Astrocyte of the cerebellum (primary cell): ENCODE measurements at regions not wholly inside any gene's neighbourhood (a gene's known extent, or its start where the extent isn't known, plus 50 kb on each side); places are given as distances from the start of the nearest gene placed in this dataset.

Experiments
- DNase-seq: peaks from one replicate; pipeline ENCODE4 v3.0.0-alpha.2; 2011; ENCODE audit warnings: low read depth
- H3K4me3 ChIP-seq: 2 replicates; pipeline ENCODE4 v1.5.1; 2011; ENCODE audit warnings: mild to moderate bottlenecking, low read depth, low read length, moderate library complexity
- in situ Hi-C: cut with HindIII; loops from 2 replicates; pipeline ENCODE4 v1.10.0; 2017; ENCODE audit warnings: low sequenced_read_pairs
- TF ChIP-seq, protein P1 (sequence below): IDR thresholded peaks from 2 replicates; pipeline ENCODE4 v1.5.1; 2012; ENCODE audit warnings: low read length, low read depth, moderate library complexity, mild to moderate bottlenecking; ENCODE audit errors: missing control alignments

GRCh38 chrX:98071331-98071730 is 1187.6 kb downstream of the RPA4 start:
- DNase-seq, result no peak
- TF ChIP-seq, protein P1, sequence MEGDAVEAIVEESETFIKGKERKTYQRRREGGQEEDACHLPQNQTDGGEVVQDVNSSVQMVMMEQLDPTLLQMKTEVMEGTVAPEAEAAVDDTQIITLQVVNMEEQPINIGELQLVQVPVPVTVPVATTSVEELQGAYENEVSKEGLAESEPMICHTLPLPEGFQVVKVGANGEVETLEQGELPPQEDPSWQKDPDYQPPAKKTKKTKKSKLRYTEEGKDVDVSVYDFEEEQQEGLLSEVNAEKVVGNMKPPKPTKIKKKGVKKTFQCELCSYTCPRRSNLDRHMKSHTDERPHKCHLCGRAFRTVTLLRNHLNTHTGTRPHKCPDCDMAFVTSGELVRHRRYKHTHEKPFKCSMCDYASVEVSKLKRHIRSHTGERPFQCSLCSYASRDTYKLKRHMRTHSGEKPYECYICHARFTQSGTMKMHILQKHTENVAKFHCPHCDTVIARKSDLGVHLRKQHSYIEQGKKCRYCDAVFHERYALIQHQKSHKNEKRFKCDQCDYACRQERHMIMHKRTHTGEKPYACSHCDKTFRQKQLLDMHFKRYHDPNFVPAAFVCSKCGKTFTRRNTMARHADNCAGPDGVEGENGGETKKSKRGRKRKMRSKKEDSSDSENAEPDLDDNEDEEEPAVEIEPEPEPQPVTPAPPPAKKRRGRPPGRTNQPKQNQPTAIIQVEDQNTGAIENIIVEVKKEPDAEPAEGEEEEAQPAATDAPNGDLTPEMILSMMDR, result no peak
- no peak overlapping the region for H3K4me3 ChIP-seq
- in situ Hi-C loops, result no loop called here

- in situ Hi-C loops, result no loop called here
- H3K4me3 ChIP-seq, result no peak overlapping the region
- TF ChIP-seq, protein P1, result no peak
- no peak for DNase-seq
These were observed 1193.7 kb downstream of the RPA4 start for GRCh38 chrX:98077440-98077839.

DNA sequence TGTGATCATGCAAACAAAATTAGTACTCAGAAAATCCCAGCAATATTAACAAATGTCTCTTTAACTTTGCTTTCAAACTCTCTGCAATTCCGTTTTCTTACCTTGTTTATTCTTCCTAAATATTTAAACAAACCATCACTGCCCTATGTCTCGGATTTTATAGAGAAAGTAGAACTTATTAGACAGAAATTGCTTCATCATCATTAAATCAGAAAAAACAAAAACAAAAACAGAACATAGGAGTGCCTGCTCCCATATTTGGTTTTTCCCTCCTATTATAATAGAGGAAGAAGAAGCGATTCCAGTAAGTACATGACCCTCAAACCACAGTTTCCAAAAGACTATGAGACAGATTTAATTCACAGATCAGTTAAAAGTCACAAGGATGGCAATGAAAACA is 1228.0 kb downstream of the RPA4 start:
- TF ChIP-seq, protein P1, result no peak
- no peak overlapping the region for H3K4me3 ChIP-seq
- DNase-seq, result no peak
- in situ Hi-C loops, result no loop called here

DNA sequence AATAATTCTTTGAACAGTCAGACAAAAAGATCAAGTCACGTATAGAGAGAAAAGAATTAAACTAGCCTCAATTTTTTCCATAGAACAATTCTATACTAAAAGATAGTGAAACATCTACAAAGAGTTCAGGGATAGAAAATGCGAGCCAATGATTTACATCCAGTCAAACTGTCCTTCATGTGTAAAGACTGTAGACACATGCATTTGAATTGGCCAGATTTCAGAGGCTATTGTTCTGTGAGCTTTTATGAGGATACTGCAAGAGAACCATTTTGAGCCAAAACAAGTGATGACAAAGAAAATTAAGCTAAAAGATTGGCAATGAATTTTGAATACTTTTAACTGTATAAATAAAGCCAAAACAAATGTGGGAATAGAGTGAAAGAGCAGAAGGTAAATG is 1230.3 kb downstream of the RPA4 start:
- no peak overlapping the region for H3K4me3 ChIP-seq
- TF ChIP-seq, protein P1, result no peak
- DNase-seq, result no peak
- in situ Hi-C loops, result no loop called here

DNA sequence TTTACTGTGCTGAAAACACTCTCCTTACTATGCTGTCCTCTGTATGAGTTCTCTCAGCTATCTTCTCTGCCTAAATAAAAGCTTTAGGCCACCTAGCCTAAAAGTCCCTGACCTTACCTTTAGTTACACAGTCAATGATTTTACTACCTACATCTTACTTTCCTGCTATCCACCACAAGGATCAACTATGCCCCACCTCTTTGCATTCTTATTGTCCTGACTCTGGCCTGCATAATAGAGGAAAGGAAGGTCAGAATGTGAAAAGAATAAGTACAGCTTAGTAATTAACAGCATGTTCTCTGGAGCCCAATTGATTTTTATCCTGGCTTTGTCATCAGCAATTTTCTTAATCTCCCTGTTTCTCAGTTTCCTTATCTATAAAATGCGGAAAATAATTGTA is 1257.8 kb downstream of the RPA4 start:
- H3K4me3 ChIP-seq, result no peak overlapping the region
- in situ Hi-C loops, result no loop called here
- TF ChIP-seq, protein P1, result no peak
- no peak for DNase-seq

DNA sequence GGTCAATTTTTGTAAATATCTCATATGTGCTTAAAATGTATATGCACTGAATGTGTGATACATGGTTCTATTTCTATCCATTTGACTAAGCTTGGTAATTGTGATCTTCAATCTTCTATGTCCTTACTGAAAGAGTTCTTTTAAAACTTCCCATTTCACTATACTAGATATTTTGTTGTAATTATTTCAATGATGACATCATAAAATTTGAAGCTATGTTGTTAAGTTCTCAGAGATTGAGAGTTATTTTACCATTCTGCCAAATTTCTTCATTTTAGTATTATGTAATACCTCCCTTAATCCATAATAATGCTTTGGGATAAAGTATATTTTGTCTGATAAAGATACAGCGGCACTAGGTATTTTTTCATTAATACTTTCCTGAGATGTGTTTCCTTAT is 1307.3 kb downstream of the RPA4 start:
- no peak for DNase-seq
- H3K4me3 ChIP-seq, result no peak overlapping the region
- TF ChIP-seq, protein P1, result no peak
- in situ Hi-C loops, result no loop called here

- in situ Hi-C loops, result no loop called here
- H3K4me3 ChIP-seq, result no peak overlapping the region
- TF ChIP-seq, protein P1, result no peak
- no peak for DNase-seq
These were observed 1310.3 kb downstream of the RPA4 start for GRCh38 chrX:98194036-98194435.
